Stomach (tissue), 8 donors: ENCODE measurements at regions not wholly inside any gene's neighbourhood (a gene's known extent, or its start where the extent isn't known, plus 50 kb on each side); places are given as distances from the start of the nearest gene placed in this dataset.

Experiments
- DNase-seq, 2 donors: peaks; one replicate each; pipeline versions ENCODE4 v3.0.0 to v3.0.0-alpha.2; 2013 to 2019
- H3K27ac ChIP-seq, 5 donors: fragments of 200-600 bp in 4 of 5; sonication (generic) in 4 of 5; one replicate each; pipeline ENCODE4 v1.5.1; 2013 to 2019; ENCODE audit warnings: mild to moderate bottlenecking in 1 of 5, moderate library complexity in 1 of 5
- H3K27me3 ChIP-seq, 3 donors: fragments of 200-600 bp; sonication (generic); one replicate each; pipeline ENCODE4 v1.5.1; 2017 to 2019; ENCODE audit warnings: mixed run types in 1 of 3
- H3K36me3 ChIP-seq, 4 donors: fragments of 200-600 bp; sonication (generic); 1 replicate in 3 of 4; 2 replicates in 1 of 4; pipeline ENCODE4 v1.5.1; 2016 to 2019
- H3K4me1 ChIP-seq, 4 donors: fragments of 200-600 bp; sonication (generic); one replicate each; pipeline ENCODE4 v1.5.1; 2016 to 2019
- H3K4me3 ChIP-seq, 4 donors: fragments of 200-600 bp; sonication (generic) in 3 of 4; one replicate each; pipeline ENCODE4 v1.5.1; 2016 to 2019; ENCODE audit warnings: mild to moderate bottlenecking in 1 of 4
- H3K9me3 ChIP-seq, 4 donors: fragments of 200-600 bp; sonication (generic); one replicate each; pipeline ENCODE4 v1.5.1; 2016 to 2019
- EP300 ChIP-seq: sonication (generic); formaldehyde crosslinking; IDR thresholded peaks from one replicate; pipeline ENCODE4 v1.6.1; 2017; ENCODE audit warnings: antibody characterized with exemption
- POLR2A ChIP-seq, 4 donors: fragments of 450-650 bp; IDR thresholded peaks; one replicate each; pipeline ENCODE4 v1.6.1; 2016; ENCODE audit warnings: antibody characterized with exemption in 4 of 4, control low read depth in 2 of 4, mild to moderate bottlenecking in 1 of 4, moderate library complexity in 1 of 4
- POLR2AphosphoS5 ChIP-seq, 3 donors: sonication (generic); formaldehyde crosslinking; IDR thresholded peaks; one replicate each; pipeline ENCODE4 v1.6.1; 2016; ENCODE audit warnings: antibody characterized with exemption in 3 of 3
- whole genome bisulfite sequencing, 5 donors: extraction: QIAGEN DNeasy Blood & Tissue Kit in 3 of 5; methylation state at CpG; one replicate each; pipeline versions ENCODE4 v1.1.5 to v1.1.7; 2013 to 2018; 5-methylcytosine and 5-hydroxymethylcytosine counted together
- intact Hi-C: fragments of 100-400 bp; cut with DNase I; formaldehyde crosslinking; loops from one replicate; pipeline ENCODE4 v1.15.1; 2023; ENCODE audit warnings: low total_unique reads
- TF ChIP-seq, protein P1 (sequence below), 7 experiments: fragments of 450-650 bp in 4 of 7; fragments of 200-600 bp in 3 of 7; sonication (generic) in 3 of 7; IDR thresholded peaks; one replicate each; pipeline ENCODE4 v1.5.1; 2016 to 2019; ENCODE audit warnings: antibody characterized with exemption in 7 of 7, control low read depth in 2 of 7, mild to moderate bottlenecking in 1 of 7
- donor health status: healthy with polysubstance abuse.
- donor health status: Bipolar disorder and iron deficiency.
- donor health status: healthy.

DNA sequence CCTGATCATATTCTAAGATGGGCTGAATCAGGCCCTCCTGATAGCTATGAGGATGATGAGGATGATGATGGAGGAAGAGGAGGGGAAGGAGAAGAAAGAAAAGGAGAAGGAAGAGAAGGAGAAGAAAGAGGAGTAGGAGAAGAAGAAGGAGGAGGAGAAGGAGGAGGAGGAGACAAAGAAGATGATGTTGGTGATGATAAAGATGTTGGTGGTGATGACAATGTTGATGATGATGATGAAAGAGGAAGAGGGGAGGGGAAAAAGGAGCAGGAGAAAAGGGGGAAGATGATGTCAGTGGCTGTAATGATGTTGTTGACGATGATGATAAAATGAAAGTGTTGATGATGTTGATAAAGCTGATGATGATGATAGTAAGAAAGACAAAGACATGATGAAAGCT, 119.5 kb downstream of the CDC5L start:
- TF ChIP-seq POLR2AphosphoS5 (IDR thresholded peaks at IDR 0.05) = no peak
- TF ChIP-seq POLR2A (IDR thresholded peaks at IDR 0.05) = no peak
- TF ChIP-seq EP300 = no peak
- TF ChIP-seq, protein P1, sequence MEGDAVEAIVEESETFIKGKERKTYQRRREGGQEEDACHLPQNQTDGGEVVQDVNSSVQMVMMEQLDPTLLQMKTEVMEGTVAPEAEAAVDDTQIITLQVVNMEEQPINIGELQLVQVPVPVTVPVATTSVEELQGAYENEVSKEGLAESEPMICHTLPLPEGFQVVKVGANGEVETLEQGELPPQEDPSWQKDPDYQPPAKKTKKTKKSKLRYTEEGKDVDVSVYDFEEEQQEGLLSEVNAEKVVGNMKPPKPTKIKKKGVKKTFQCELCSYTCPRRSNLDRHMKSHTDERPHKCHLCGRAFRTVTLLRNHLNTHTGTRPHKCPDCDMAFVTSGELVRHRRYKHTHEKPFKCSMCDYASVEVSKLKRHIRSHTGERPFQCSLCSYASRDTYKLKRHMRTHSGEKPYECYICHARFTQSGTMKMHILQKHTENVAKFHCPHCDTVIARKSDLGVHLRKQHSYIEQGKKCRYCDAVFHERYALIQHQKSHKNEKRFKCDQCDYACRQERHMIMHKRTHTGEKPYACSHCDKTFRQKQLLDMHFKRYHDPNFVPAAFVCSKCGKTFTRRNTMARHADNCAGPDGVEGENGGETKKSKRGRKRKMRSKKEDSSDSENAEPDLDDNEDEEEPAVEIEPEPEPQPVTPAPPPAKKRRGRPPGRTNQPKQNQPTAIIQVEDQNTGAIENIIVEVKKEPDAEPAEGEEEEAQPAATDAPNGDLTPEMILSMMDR (IDR thresholded peaks at IDR 0.05) = no peak

DNA sequence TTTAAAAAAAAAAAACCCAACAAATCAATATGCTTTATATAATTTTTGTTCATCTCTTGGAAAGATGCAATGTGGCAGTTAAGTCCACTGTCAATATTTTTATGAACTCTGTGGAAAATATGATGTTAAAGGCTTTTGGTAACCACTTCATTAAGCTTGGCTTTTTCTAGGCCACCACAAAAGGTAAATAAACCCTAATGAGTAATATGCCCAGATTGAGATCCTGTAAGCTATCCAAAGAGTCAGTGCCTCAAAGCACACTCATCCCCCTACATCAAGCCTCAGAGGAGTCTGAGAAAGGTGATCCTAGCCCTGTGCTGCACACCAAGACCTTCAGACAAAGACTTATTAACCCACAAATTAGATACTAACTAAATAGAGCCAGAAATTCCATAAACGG, 121.1 kb downstream of the CDC5L start:
- DNase-seq = no peak
- no peaks in the 10 kb centered on the region for H3K4me1 ChIP-seq
- H3K27ac ChIP-seq = no peak overlapping the region
- H3K27me3 ChIP-seq = no peaks in the 10 kb centered on the region
- H3K36me3 ChIP-seq = no peaks in the 10 kb centered on the region
- intact Hi-C loops = no loop called here
- no peak overlapping the region for H3K4me3 ChIP-seq
- TF ChIP-seq EP300 = no peak
- TF ChIP-seq, protein P1 (IDR thresholded peaks at IDR 0.05) = no peak
- TF ChIP-seq POLR2AphosphoS5 (IDR thresholded peaks at IDR 0.05) = no peak
- no peak for TF ChIP-seq POLR2A (IDR thresholded peaks at IDR 0.05)
- 76 to 97% (median 88%) methylated on average over 1 of the region's 1 CpG for WGBS, 5 donors
- H3K9me3 ChIP-seq = no peaks in the 10 kb centered on the region

More for the DNA sequence above, 119.5 kb downstream of the CDC5L start:
- DNase-seq = no peak
- 79 to 100% (median 85%) methylated on average over 1 of the region's 1 CpG for WGBS, 5 donors
- H3K27me3 ChIP-seq = no peaks in the 10 kb centered on the region
- no peaks in the 10 kb centered on the region for H3K4me1 ChIP-seq
- no peaks in the 10 kb centered on the region for H3K9me3 ChIP-seq
- no peak overlapping the region for H3K4me3 ChIP-seq
- H3K27ac ChIP-seq = no peak overlapping the region
- H3K36me3 ChIP-seq = no peaks in the 10 kb centered on the region
- intact Hi-C loops = no loop called here

- intact Hi-C loops = no loop called here
- TF ChIP-seq EP300 (no peak), POLR2AphosphoS5 (IDR thresholded peaks at IDR 0.05) (no peak), POLR2A (IDR thresholded peaks at IDR 0.05) (no peak)
- TF ChIP-seq, protein P1 (IDR thresholded peaks at IDR 0.05) = no peak
- Histone ChIP-seq H3K36me3 (no peaks in the 10 kb centered on the region), H3K4me1 (no peaks in the 10 kb centered on the region), H3K27me3 (no peaks in the 10 kb centered on the region), H3K27ac (no peak overlapping the region), H3K4me3 (no peak overlapping the region), H3K9me3 (no peaks in the 10 kb centered on the region)
- WGBS, 5 donors = 57 to 85% (median 69%) methylated on average over 3 of the region's 3 CpGs
- DNase-seq = no peak
These were observed 123.6 kb downstream of the CDC5L start for GRCh38 chr6:44511126-44511525.

GRCh38 chr6:44512868-44513741, 125.6 kb downstream of the CDC5L start:
- 64 to 74% (median 69%) methylated on average over 6 to 7 of the region's 7 CpGs for WGBS, 5 donors
- Histone ChIP-seq H3K4me1 (no peaks in the 10 kb centered on the region), H3K9me3 (peaks cover 0 to 5% (median 0%) of the 10 kb centered on the region in 4 donors), H3K36me3 (no peaks in the 10 kb centered on the region), H3K4me3 (no peak overlapping the region), H3K27me3 (no peaks in the 10 kb centered on the region), H3K27ac (no peak overlapping the region)
- no peak for DNase-seq
- intact Hi-C loops = no loop called here
- TF ChIP-seq EP300 = no peak
- no peak for TF ChIP-seq POLR2AphosphoS5 (IDR thresholded peaks at IDR 0.05)
- TF ChIP-seq, protein P1 (IDR thresholded peaks at IDR 0.05) = no peak
- TF ChIP-seq POLR2A (IDR thresholded peaks at IDR 0.05) = no peak
